Gastrocnemius medialis (tissue), 4 donors: ENCODE measurements at regions not wholly inside any gene's neighbourhood (a gene's known extent, or its start where the extent isn't known, plus 50 kb on each side); places are given as distances from the start of the nearest gene placed in this dataset.

Source experiments
- POLR2A ChIP-seq, 2 donors: fragments of 450-650 bp; IDR thresholded peaks; one replicate each; pipeline ENCODE4 v1.6.1; 2017; ENCODE audit warnings: antibody characterized with exemption in 2 of 2, mild to moderate bottlenecking in 2 of 2, moderate library complexity in 2 of 2
- TF ChIP-seq, protein P1 (sequence below), 5 experiments: fragments of 450-650 bp in 3 of 5; fragments of 200-600 bp in 2 of 5; sonication (generic) in 2 of 5; IDR thresholded peaks in 4 of 5; conservative IDR thresholded peaks in 1 of 5; 1 replicate in 4 of 5; 2 replicates in 1 of 5; pipeline ENCODE4 v1.5.1; 2016 to 2019; ENCODE audit warnings: antibody characterized with exemption in 5 of 5, mild to moderate bottlenecking in 3 of 5, moderate library complexity in 3 of 5

DNA sequence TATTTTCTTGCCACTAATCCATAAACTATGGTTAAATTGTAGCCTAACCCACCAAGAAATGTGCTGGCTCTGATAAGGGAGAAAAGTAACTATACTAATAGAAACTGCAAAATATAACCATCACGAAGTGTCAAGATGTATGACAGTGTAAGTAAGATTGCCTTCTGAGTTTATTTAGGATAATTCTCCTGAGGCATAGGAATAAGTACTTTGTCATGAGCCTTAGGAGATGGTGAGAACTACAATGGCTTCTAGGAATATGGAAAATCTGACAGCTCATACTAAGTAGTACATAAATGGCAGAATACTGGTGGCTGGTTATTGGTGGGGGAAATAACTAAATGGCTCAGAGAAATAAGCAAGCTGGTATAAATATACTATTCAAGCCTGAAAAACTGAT, 543.9 kb downstream of the PRR16 start:
- no peak for TF ChIP-seq POLR2A (IDR thresholded peaks at IDR 0.05)
- TF ChIP-seq, protein P1, sequence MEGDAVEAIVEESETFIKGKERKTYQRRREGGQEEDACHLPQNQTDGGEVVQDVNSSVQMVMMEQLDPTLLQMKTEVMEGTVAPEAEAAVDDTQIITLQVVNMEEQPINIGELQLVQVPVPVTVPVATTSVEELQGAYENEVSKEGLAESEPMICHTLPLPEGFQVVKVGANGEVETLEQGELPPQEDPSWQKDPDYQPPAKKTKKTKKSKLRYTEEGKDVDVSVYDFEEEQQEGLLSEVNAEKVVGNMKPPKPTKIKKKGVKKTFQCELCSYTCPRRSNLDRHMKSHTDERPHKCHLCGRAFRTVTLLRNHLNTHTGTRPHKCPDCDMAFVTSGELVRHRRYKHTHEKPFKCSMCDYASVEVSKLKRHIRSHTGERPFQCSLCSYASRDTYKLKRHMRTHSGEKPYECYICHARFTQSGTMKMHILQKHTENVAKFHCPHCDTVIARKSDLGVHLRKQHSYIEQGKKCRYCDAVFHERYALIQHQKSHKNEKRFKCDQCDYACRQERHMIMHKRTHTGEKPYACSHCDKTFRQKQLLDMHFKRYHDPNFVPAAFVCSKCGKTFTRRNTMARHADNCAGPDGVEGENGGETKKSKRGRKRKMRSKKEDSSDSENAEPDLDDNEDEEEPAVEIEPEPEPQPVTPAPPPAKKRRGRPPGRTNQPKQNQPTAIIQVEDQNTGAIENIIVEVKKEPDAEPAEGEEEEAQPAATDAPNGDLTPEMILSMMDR (IDR thresholded peaks at IDR 0.05 in 4 of 5, conservative IDR thresholded peaks at IDR 0.05 in 1 of 5): no peak
